GM12872 (cell line): ENCODE measurements at regions not wholly inside any gene's neighbourhood (a gene's known extent, or its start where the extent isn't known, plus 50 kb on each side); places are given as distances from the start of the nearest gene placed in this dataset.

Experiments
- CTCF ChIP-seq: IDR thresholded peaks from 3 replicates; pipeline ENCODE4 v1.5.1; 2011; ENCODE audit warnings: low read depth, mild to moderate bottlenecking, low read length, moderate library complexity; ENCODE audit not compliant: insufficient read depth

GRCh38 chr16:47806309-47806847 is 345.2 kb downstream of the PHKB start:
- TF ChIP-seq CTCF, result no peak

- no peak for TF ChIP-seq CTCF
These were observed 326.6 kb downstream of the PHKB start for GRCh38 chr16:47787696-47788095.

- no peak for TF ChIP-seq CTCF
These were observed 320.5 kb downstream of the PHKB start for GRCh38 chr16:47781673-47782072.

GRCh38 chr16:47780213-47780875 is 319.2 kb downstream of the PHKB start:
- no peak for TF ChIP-seq CTCF

GRCh38 chr16:47779201-47780016 is 318.3 kb downstream of the PHKB start:
- no peak for TF ChIP-seq CTCF

GRCh38 chr16:47778106-47778801 is 317.1 kb downstream of the PHKB start:
- TF ChIP-seq CTCF, result no peak

- TF ChIP-seq CTCF, result no peak
These were observed 316.1 kb downstream of the PHKB start for GRCh38 chr16:47777220-47777619.
